Kidney (tissue), 13 donors: ENCODE measurements at regions not wholly inside any gene's neighbourhood (a gene's known extent, or its start where the extent isn't known, plus 50 kb on each side); places are given as distances from the start of the nearest gene placed in this dataset.

Source experiments
- DNase-seq, 5 donors: peaks; one replicate each; pipeline ENCODE4 v3.0.0-alpha.2; 2013 to 2020
- FAIRE-seq: peaks from 2 replicates; lab custom pipeline; 2012; peaks lifted over from hg19 to GRCh38; lab: Jason Lieb, UNC
- H3K27ac ChIP-seq, 2 donors: one replicate each; pipeline ENCODE4 v1.7.0; 2013; ENCODE audit warnings: low read depth in 2 of 2, low read length in 2 of 2, inconsistent platforms in 1 of 2
- H3K27me3 ChIP-seq: one replicate; pipeline ENCODE4 v1.7.1; 2013; ENCODE audit warnings: low read length, inconsistent platforms; ENCODE audit not compliant: control insufficient read depth, insufficient read depth
- H3K36me3 ChIP-seq, 3 donors: one replicate each; pipeline versions ENCODE4 v1.7.0 to v1.7.1; 2013; ENCODE audit warnings: low read length in 3 of 3, control low read depth in 1 of 3, inconsistent platforms in 1 of 3; ENCODE audit not compliant: insufficient read depth in 3 of 3, control insufficient read depth in 2 of 3
- H3K4me1 ChIP-seq, 3 donors: one replicate each; pipeline versions ENCODE4 v1.7.0 to v1.7.1; 2013; ENCODE audit warnings: low read length in 3 of 3, inconsistent platforms in 1 of 3, low read depth in 1 of 3; ENCODE audit not compliant: control insufficient read depth in 2 of 3, insufficient read depth in 2 of 3
- H3K4me3 ChIP-seq, 3 donors: one replicate each; pipeline versions ENCODE4 v1.7.0 to v1.8.1; 2013; ENCODE audit warnings: low read length in 3 of 3, control low read depth in 1 of 3, inconsistent platforms in 1 of 3
- H3K9ac ChIP-seq, 3 donors: one replicate each; pipeline versions ENCODE4 v1.7.0 to v1.7.1; 2013; ENCODE audit warnings: low read length in 3 of 3, control low read depth in 1 of 3, inconsistent platforms in 1 of 3
- H3K9me3 ChIP-seq, 3 donors: one replicate each; pipeline versions ENCODE4 v1.7.0 to v1.7.1; 2013; ENCODE audit warnings: low read length in 3 of 3, control low read depth in 1 of 3, inconsistent platforms in 1 of 3; ENCODE audit not compliant: control insufficient read depth in 2 of 3, insufficient read depth in 1 of 3
- CTCF ChIP-seq: IDR thresholded peaks from 3 replicates; pipeline ENCODE4 v1.5.1; 2012; ENCODE audit warnings: mild to moderate bottlenecking, moderate library complexity, borderline replicate concordance; ENCODE audit not compliant: insufficient read depth; ENCODE audit errors: extremely low read depth
- intact Hi-C: fragments of 100-400 bp; cut with DNase I; formaldehyde crosslinking; loops from one replicate; pipeline ENCODE4 v1.11.1; 2022
- donor health status: control.
- donor health status: control.
- donor health status: control.
- donor health status: control.
- donor health status: control.
- donor health status: DM: yes; HTN: yes; CAD: no.
- donor health status: Normal renal cell carcinoma (clear cell type).

- no peak for TF ChIP-seq CTCF
- no peak overlapping the region for H3K9ac ChIP-seq
- H3K4me3 ChIP-seq, result no peak overlapping the region
- H3K27me3 ChIP-seq, result no peaks in the 10 kb centered on the region
- intact Hi-C loops, result no loop called here
- H3K4me1 ChIP-seq, result no peaks in the 10 kb centered on the region
- FAIRE-seq (no peak), DNase-seq (peak in 1 of 5 donors; percentile 25)
- H3K9me3 ChIP-seq, result no peaks in the 10 kb centered on the region
- H3K27ac ChIP-seq, result no peak overlapping the region
- no peaks in the 10 kb centered on the region for H3K36me3 ChIP-seq
Observed at GRCh38 chr22:47394504-47395440, 632.3 kb downstream of the TBC1D22A start.

- H3K9ac ChIP-seq, result no peak overlapping the region
Observed at GRCh38 chr22:47393191-47393590, 630.7 kb downstream of the TBC1D22A start.

GRCh38 chr22:47392729-47393128 is 630.3 kb downstream of the TBC1D22A start:
- no peaks in the 10 kb centered on the region for H3K36me3 ChIP-seq
- H3K4me1 ChIP-seq, result no peaks in the 10 kb centered on the region
- FAIRE-seq, result no peak
- no peak overlapping the region for H3K4me3 ChIP-seq
- no peak overlapping the region for H3K27ac ChIP-seq
- DNase-seq, result peak in 1 of 5 donors; percentile 51
- TF ChIP-seq CTCF, result no peak
- no peaks in the 10 kb centered on the region for H3K27me3 ChIP-seq
- intact Hi-C loops, result no loop called here
- no peaks in the 10 kb centered on the region for H3K9me3 ChIP-seq
- H3K9ac ChIP-seq, result no peak overlapping the region

More at GRCh38 chr22:47393191-47393590, 630.7 kb downstream of the TBC1D22A start:
- intact Hi-C loops, result no loop called here
- no peaks in the 10 kb centered on the region for H3K27me3 ChIP-seq
- no peak overlapping the region for H3K4me3 ChIP-seq
- H3K9me3 ChIP-seq, result no peaks in the 10 kb centered on the region
- no peak for TF ChIP-seq CTCF
- H3K36me3 ChIP-seq, result no peaks in the 10 kb centered on the region
- no peaks in the 10 kb centered on the region for H3K4me1 ChIP-seq
- FAIRE-seq (no peak), DNase-seq (peak in 1 of 5 donors; percentile 47)
- H3K27ac ChIP-seq, result no peak overlapping the region
